ENCODE measurements at regions not wholly inside any gene's neighbourhood (a gene's known extent, or its start where the extent isn't known, plus 50 kb on each side); places are given as distances from the start of the nearest gene placed in this dataset.
"Not testable (repeated sequence)": the region's sequence is repeated elsewhere in the genome, so short reads cannot be mapped to it uniquely, and the experiment has no call there.

DNA sequence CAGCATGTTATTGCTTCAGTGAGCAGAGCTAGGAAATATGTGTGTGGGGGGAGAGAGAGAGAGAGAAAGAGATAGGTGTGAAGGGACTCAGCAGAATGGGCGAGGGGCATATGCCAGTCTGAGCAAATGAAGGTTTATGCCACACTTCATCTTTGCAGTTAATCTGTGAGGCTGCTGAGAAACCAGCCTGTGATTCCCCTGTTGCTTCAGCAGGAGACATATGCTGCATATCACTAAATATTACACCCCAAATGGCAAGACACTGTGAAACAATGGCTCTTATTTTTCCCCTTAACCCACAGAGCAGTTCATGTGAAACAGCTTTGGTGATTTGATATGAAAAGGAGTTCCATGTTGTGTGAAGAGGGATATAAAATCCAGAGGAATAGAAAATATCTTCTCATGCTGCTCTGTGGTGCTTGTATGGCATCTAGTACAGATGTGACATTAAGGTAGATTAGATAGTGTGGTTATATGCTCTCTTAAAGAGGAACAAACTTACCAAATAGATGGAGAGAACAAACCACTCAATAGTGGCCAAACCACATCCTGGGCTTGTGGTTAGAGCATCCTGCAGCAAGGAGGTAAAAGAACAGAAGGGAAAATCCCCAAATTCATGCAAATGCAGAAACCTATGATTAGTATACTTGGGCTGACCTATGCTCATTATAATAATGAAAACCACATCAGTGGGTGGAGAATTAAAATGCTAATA, 864.2 kb downstream of the FAM181B start:
- peak; percentile 63 for DNase-seq

DNA sequence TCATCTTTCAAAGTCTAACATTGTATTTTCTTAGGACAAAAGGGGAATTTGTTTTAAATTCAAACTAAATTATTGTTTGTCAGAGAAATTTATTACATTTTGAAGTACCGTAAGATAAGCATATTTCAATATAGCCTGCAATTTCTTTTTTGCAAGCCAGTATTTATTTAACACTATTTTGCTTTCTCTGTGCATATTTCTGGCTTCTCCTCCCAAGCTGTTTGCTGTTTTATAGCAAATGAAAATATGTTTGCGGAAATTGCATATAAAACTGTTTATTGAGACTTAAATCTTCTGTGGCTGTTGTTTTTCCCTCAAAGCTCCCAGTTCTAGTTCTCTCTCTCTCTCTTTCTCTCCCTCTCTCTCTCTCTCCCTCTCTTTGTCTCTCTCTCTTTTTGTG, 866.8 kb downstream of the FAM181B start:
- DNase-seq = peak; percentile 74

DNA sequence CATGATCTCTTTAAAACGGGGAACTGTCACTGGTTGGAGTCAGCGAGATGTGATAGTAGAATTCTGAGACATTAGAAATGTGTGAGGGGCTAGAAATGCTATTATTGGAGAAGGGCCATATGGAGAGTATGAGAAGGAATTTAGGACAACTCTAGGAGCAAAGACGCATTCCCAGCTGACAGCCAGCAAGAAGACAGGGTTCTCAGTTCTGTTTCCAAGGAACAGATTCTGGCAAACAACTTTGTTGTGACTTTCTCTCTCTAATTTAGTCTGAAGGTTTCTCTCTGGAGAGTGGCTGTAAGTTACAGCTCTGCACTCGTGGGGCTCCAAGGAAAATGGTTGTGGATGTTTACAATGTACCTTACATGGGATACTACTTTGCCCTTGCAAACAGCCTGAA, 876.3 kb downstream of the FAM181B start:
- DNase-seq = peak; percentile 85

DNA sequence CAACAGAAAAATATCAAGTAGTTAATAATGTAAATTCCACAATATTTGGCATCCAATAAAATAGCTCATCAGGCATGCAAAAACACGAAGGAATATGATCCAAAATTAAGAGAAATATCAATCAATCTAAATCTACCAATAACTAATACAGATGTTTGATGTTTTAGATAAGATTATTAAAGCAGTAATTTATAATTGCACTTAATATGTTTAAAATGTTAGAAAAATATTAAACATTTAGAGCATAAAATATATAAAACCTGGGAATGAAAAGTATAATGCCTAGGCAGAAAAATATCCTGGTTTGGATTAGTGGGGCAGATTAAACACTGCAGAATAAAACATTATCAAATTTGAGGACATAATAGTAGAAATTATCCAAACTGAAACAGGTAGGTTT, 879.9 kb downstream of the FAM181B start:
- no peak for DNase-seq

DNA sequence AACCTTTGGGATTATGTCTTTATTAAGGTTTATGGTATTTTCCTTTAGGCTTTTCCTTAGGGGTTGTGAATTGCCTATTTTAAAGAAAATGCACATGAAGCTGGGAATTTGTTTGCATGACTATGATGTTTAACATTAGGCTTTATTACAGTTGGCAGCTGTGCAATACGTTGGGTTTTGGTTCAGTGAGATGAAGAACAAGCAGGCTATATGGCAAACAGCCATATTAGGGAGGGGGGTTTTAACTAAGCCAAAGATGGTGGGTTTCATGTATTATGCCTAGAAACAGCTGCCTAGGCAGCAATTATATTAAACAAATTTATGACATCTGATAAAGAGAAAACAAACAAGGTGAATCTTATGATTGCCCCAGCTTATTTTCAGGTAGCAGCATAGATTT, 880.8 kb downstream of the FAM181B start:
- no peak for DNase-seq

DNA sequence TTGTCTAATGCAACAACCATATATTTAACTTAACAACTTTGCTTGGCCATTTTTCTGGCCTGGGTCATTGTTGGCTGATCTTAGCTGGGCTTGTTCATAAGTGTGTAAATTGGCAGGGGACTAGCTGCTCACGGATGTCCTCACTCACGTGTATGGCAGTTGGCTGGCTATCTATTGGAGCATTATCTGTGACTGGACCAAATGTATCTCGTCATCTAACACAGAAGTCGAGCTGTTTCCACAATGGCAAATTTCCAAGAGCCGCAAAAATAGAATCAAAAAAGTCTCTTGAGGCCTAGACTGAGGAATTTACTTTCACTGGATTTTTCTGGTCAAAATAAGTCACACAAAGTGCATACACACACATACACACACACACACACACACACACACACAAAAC, 893.3 kb downstream of the FAM181B start:
- no peak for DNase-seq

DNA sequence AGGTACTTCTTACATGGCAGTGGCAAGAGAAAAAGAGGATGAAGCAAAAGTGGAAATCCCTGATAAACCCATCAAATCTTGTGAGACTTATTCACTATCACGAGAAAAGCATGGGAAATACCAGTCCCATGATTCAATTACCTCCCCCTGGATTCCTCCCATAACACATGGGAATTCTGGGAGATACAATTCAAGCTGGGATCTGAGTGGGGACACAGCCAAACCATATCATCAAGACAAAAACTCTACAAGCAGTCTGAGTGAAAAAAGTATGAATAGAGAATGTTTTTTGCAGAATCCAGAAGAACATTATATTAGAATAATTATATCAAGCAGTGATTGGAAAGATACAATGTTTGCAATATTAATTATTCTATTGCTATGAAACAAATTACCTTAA, 893.7 kb downstream of the FAM181B start:
- DNase-seq = no peak

DNA sequence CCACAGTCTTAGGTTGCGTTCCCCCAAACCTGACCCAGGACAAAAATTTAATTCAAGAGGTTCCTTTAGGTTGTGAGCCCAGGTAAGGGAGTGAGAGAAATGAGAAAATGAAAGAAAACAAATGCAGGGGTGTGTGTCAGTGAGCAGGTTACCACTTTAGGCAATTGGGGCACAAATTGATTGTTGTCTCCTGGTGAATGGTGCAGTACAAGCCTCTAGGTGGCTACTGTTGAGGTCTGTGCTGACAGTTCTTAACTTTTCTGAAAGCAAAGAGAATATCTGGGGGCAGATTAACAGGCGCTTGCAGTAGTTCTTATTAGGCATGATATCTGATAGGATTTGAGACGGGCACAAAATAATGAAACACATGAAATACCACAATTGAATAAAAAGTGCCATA, 894.6 kb downstream of the FAM181B start:
- DNase-seq = no peak

DNA sequence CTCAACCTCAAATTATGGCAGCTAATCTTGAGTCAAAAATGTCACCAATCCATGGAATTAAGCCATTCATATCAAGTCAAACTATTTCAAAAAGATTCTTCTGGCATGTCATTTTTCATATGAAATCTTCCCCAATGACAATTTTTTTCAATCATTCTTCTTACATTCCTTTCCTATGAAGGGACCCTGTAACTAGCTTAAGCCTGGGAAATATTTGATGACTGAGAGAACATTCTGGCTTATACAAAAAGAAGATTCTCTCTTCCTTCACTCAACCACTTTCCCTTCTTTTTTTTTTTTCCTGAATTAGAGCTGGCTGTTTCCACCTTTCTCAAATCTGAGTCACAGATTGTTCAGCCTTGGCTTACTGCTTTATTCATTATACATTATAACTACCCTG, 903.7 kb downstream of the FAM181B start:
- no peak for DNase-seq

DNA sequence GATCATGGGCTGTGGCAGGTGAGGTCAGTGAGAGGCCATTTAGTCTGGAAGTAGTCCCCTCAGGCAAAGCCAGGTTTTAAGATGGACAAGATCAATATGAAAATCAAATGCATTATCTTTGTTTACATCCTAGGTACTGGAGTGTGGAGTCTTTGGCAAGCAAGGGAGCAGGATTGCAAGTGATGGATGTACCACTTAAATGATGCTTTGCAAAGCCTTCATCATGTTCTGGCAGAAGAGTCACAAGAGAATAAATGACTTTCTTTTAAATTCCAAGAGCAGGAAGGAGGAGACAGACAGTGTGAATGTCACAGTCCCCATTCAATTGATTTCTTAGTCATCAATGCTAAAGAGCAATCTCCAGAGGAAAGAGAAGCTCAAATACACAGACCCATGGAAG, 908.3 kb downstream of the FAM181B start:
- DNase-seq = no peak

DNA sequence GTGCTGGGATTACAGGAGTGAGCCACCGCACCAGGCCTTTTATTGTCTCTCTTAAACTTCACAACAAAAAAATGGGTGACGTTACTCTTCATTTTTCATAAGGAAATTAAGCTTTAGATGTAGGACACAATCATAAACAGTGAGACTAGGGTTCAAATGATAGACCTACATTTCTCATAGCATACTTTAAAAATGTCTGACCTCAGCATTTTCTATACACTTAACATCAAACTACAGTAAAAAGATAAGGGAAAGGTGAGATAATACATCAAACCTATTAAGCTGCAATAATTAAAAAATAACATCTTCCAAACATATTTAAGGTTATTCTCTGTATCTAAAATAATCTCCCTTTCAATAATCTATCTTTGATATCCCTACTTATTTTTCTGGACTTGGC, 914.2 kb downstream of the FAM181B start:
- no peak for DNase-seq

DNA sequence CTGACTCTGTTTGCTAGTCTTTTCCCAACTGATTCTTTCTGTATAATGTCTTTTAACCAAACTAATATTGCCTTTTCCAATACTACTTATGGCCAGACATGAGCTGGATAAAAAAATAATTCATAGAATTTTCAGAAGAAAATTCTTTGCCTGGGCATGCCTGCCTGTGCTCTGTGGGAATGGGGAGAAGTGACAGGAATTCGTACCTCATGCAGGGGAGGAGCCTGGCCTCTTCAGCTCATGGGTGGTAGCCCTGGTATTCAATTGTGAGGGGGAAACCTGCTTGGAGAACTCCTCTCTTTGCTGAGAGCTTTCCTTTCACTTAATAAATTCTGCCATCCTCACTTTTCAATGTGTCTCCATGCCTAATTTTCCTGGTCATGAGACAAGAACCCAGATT, 928.8 kb downstream of the FAM181B start:
- no peak for DNase-seq

DNA sequence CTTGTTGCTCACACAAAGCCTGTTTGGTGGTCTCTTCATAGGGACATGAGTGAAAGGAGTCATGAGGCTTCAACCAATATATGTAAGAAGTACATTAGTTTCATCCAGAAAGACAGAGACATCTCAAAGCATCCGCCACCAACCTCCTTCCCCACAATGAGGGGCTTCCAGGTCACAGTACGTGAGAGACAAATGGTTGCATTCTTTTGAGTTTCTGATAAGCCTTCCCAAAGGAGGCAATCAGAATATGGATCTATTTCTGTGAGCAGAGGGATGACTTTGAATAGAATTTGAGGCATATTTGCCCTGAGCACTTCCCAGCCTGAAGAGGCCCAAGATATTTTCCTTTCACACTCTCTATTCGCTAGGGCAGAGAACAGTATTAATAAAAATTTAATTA, 931.1 kb downstream of the FAM181B start:
- no peak for DNase-seq

DNA sequence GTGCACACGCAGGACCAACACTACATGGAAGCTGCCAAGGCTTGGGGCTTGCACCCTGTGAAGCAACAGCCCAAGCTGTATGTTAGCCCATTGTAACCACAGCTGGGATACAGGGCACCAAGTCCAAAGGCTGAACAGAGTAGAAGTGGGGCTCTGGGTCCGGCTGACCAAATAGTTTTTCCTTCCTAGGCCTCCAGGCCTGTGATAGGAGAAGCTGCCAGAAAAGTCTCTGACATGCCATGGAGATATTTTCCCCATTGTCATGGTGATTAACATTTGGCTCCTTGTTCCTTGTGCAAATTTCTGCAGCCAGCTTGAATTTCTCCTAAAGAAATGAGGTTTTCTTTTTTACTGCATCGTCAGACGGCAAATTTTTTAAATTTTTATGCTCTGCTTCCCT, 941.2 kb downstream of the FAM181B start:
- DNase-seq = no peak

DNA sequence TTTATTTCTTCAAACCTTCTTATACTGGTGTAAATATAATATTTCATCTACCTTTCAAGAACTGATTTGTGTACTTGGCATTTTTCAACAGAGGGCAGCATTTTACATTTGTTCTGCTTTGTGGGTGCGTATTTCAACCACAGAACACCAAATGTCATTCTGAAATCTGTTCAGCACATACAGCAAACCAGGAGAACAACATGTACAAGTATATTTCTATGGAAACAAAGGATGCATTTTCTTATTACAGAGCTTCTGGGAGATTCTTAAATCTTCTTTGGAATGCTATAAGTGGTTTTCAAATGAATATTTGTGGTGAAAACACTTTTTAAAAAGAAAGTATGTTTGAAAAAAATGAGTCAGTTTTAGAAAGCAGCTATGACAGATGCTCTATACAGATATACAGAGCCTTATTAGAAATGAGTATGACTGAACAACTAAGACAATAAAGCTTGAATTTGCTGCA, 946.0 kb downstream of the FAM181B start:
- peak; percentile 68 for DNase-seq

DNA sequence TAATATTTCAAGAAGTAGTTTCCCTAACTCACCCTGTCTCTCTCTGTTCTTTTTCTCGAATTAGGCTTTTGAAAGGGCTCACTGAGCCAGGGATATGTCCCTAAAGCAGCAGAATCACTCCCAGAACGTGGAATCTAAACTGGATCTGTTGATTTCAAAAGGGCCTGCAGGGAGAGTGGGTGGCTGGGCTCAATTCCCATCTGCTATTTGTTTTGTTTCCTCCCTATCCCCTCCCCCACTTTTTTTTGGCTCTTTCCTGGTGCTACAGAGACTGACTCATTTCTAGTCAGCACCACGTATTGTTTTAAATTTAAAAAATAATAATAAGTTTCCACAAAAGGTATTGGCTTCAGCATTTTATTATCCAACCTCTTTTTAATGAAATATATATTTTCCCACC, 961.5 kb downstream of the FAM181B start:
- peak; percentile 40 for DNase-seq

DNA sequence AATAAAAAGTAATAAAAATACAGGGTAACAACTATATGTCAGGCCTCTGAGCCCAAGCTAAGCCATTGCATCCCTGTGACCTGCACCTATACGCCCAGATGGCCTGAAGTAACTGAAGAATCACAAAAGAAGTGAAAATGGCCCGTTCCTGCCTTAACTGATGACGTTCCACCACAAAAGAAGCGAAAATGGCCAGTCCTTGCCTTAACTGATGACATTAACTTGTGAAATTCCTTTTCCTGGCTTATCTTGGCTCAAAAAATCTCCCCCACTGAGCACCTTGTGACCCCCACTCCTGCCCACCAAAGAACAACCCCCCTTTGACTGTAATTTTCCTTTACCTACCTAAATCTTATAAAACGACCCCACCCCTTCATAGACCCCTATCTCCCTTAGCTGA, 963.8 kb downstream of the FAM181B start:
- not testable (repeated sequence) for DNase-seq

DNA sequence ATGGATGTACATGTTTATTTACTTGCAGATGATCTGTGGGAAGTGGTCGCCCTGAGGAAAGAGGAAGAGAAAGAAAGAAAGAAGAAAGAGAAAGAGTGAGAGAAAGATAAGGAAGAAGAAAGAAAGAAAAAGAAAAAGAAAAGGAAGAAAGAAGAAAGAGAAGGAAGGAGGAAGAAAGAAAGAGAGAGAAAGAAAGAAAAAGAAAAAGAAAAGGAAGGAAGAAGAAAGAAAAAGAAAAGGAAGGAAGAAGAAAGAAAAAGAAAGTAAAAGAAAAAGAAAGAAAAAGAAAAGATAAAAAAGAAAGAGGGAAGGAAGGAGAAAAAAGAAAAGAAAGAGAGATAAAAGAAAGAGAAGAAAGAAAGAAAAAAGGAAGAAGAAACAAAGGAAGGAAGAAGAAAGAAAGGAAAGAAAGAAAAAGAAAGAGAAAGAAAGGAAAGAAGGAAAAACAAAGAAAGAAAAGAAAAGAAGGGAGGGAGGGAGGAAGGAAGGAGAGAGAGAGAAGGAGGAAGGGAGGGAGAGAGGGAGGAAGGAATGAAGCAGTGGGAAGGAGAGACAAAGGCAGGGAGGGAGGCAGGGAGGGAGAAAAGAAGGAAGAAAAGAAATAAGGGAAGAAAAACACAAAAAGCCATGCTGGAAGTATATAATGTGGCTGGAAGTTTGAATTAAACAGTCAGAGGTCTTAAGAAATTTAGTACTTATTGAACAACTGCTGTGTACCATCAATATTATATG, 976.6 kb downstream of the FAM181B start:
- DNase-seq = no peak

DNA sequence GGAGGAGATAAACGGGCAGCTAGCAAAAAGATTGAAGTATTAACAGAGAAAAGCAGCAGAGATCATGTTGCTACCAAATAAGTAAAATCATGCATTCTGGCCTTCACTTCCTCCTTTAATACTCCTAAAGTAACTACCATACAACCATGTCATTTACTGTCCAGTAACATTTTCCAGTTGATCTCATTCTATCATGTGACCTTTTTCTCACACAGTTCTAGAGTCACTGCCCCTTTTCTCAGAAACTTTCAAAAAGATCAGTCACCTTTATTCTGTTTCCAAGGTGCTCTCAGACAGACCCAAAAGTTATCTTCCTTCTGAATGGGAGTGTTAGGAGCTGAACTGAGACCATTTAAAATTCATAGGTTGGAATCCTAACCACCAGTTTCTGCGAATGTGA, 984.4 kb downstream of the FAM181B start:
- no peak for DNase-seq

DNA sequence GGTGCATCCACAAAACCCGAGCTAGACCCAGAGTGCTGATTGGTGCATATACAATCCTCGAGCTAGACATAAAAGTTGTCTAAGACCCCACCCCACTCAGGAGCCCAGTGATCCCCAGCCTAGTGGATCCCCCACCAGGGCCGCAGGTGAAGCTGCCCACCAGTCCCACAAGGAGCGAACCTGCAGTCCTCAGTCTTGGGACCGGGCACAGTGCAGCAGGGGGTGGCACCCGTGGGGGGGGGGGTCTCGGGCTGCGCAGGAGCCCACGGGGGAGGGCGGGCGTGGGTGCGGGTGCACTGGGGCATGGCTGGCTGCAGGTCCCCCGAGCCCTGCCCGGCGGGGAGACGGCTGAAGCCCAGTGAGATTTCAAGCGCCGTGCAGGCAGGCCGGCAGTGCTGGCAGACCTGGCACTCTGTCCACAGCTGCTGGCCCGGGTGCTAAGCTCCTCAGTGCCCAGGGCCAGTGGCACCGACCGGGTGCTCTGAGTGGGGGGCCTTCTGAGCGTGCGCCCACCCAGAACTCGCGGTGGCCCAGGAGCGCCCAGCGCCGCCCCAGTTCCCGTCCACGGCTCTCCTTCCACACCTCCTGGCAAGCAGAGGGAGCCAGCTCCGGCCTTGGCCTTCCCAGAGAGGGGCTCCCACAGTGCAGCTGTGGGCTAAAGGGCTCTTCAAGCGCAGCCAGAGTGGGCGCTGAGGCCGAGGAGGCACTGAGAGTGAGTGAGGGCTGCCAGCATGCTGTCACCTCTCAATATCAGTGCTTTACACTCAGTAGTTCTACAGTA, 989.1 kb downstream of the FAM181B start:
- DNase-seq = no peak

DNA sequence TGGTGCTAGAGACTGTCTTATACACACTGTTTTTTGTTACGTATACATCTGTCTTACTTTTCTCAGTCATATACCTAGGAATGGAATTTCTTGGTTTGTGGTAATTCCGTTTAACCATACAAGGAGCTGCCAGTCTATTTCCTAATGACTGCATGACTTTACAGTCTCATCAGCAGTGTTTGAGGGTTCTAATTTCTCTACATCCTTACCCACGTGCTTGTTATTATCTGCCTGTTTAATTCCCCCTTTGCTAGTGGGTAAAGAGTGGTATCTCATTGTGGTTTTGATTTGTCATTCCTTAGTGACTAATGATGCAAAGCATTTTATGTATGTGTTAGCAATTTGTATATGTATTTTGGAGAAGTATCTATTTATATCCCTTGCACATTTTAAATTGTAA, 1008.0 kb downstream of the FAM181B start:
- no peak for DNase-seq

DNA sequence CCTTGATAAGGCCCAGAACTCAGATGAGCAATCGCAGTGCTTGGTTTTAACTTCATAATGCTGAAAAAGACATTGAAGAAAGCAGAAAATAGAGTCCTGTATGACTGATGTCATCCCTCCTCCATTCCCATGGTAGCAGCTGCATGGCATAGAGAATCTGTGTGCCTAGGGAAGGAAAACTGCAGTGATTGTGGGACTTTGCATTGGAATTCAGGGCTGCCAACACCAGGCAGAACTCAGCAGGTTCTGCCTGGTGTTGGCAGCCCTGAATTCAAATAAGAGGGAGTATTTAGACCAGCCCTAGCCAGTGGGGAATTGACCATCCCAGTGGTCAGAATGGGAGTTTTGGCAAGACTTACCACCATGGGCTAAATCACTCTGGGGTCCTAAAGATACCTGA, 1016.0 kb downstream of the FAM181B start:
- DNase-seq = no peak

DNA sequence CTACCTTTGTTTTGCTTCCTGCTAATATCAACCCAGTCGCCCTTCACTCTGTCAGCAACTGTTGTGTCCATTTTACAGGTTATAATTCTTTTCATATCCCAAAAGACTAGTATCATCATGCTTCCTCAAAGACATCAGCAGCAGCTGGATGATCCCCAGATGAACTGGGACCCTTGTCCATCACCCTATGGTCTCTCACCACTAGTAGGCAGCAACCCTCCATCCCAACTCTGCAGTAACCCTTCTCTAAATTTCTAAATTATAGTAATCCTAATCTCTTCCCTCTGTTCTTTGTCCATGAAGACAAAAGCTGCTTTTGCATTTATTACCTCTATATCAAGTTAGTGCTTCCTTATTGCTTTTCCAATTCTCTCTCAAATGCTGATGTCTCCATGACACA, 1025.8 kb downstream of the FAM181B start:
- no peak for DNase-seq

DNA sequence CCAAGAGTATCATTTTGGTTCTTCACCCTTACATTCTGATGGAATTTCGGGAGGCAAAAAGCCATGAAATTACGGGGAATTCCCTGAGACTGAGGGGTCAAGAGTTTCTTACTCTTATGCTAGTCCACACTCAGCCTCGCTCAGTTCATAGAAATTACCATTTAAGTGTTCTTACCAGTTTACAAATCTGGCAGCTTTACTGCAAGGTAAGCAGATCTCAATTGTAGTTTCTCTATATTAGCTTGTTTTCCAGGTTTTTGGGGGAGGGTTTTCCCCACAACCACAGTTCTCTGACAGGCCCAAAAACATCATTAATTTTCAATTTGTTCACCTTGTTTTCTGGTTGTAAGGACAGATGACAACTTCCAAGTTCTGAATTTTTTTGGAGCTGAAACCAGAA, 1028.4 kb downstream of the FAM181B start:
- DNase-seq = no peak

Measured in NCI-H1105 treated with DMSO at 0.1 percent for 48 hours (cell line).